Activated T-helper 1 cell treated with anti-CD3 and anti-CD28 coated beads, Interleukin-2, amount 50 U/mL, for 16 hours (primary cell): ENCODE measurements at regions not wholly inside any gene's neighbourhood (a gene's known extent, or its start where the extent isn't known, plus 50 kb on each side); places are given as distances from the start of the nearest gene placed in this dataset.

Experiments
- DNase-seq, 2 donors: peaks; one replicate each; pipeline ENCODE4 v3.0.0-alpha.2; 2020; ENCODE audit warnings: low read depth in 1 of 2, low spot score in 1 of 2

- no peak for DNase-seq
Measured at GRCh38 chr5:87101321-87101720, 166.4 kb upstream of the RASA1 start.

DNA sequence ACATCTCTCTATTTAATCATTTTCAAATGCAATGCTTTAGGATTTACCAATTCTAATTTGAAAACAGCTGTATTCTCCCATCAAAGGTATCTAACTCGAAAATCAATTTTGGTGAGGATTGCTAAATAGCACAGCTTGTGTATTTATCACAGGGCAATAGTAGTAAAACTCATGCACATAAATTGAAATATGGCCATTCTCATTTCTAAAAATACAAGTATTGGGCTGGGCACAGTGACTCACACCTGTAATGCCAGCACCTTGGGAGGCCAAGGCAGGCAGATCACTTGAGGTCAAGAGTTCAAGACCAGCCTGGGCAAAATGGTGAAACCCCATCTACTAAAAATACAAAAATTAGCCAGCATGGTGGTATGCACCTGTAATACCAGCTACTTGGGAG is 164.8 kb upstream of the RASA1 start:
- DNase-seq, result no peak

DNA sequence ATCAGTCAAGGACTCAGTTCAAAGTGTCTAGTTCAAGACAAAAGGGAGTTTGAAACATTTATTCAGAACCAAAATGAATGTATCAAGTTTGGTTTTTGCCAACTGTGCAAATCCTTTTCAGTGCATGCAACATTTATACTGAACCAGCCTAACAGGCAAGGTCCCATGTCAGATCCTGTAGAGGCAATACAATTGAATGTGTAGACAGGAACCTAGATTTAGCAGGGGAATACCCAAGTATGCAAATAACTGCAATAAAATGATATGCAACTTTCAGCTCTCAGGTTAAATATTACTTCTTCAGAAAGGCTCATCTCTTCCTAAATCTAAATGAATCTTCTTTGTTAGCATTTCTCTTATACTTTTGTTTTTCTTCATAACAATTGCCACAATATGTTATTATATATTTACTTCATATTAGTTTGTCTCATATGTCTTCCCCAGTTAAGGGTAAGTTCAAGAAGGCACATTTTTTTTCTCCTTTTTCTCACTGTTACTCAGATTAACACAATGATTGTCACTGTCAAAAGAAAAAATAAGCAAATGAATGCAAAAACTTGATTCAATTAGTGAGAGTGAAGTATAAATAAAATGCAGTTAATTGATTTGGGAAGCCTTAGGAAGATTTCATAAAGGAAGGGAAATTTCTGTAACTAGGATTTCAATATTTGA is 163.9 kb upstream of the RASA1 start:
- DNase-seq, result no peak

DNA sequence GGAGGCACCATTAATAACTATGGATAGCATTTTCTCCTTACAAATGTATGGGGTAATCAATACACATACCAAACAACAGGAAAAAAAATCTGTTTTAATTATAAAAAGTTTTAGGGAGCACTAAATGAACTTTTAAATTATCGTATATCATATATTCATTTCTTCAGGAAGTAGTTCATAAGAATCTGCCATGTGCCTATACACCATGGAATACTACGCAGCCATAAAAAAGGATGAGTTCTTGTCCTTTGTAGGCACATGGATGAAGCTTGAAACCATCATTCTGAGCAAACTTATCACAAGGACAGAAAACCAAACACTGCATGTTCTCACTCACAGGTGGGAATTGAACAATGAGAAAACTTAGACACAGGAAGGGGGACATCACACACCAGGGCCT is 162.1 kb upstream of the RASA1 start:
- no peak for DNase-seq

GRCh38 chr5:87109746-87110145 is 157.9 kb upstream of the RASA1 start:
- no peak for DNase-seq

- no peak for DNase-seq
Measured at GRCh38 chr5:87110721-87111120, 157.0 kb upstream of the RASA1 start.

- no peak for DNase-seq
Measured at GRCh38 chr5:87113861-87114260, 153.8 kb upstream of the RASA1 start.

DNA sequence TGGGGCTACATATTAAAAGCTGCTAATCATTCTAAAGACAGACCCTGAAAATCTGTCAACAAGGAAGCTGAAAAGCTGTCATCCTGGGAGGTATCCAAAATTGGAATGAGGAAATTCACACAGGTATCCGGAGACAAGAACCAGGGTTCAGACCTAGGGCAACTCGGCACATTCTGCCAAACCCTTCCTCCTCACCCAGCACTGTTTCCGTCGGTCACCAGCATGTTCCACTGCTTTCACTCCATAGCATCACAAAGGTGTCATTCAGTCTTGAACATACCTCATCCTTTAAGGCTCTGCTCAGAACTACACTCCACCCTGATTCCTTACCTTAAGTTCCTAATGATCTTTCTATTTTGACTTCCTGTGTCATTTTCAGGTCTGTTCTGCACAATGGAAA is 153.1 kb upstream of the RASA1 start:
- DNase-seq, result no peak

DNA sequence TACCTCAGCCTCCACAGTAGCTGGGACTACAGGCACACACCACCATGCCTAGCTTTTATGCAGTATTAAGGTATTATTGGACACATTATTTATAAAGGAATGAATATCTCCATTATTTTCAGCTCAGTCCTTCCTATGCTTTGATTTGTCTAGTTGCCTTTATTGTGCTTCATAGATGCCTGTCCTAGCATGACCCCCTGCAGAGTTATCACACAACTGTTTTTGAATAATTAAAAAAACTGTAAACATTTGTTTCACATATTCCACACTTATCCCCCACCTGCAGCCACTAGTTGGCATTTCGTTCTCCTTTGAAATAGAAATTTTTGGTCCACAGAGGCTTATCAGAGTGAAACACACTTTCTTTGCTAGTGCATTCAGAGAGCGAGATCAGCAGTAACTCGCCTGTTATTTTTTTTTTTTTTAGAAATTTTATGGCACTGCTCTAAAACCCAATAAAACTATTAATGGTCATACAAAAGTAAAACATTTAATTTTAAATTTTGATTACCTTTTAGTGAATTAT is 151.8 kb upstream of the RASA1 start:
- DNase-seq, result no peak

GRCh38 chr5:87116825-87117512 is 150.7 kb upstream of the RASA1 start:
- DNase-seq, result no peak

- no peak for DNase-seq
Measured at GRCh38 chr5:87119588-87119987, 148.1 kb upstream of the RASA1 start.

DNA sequence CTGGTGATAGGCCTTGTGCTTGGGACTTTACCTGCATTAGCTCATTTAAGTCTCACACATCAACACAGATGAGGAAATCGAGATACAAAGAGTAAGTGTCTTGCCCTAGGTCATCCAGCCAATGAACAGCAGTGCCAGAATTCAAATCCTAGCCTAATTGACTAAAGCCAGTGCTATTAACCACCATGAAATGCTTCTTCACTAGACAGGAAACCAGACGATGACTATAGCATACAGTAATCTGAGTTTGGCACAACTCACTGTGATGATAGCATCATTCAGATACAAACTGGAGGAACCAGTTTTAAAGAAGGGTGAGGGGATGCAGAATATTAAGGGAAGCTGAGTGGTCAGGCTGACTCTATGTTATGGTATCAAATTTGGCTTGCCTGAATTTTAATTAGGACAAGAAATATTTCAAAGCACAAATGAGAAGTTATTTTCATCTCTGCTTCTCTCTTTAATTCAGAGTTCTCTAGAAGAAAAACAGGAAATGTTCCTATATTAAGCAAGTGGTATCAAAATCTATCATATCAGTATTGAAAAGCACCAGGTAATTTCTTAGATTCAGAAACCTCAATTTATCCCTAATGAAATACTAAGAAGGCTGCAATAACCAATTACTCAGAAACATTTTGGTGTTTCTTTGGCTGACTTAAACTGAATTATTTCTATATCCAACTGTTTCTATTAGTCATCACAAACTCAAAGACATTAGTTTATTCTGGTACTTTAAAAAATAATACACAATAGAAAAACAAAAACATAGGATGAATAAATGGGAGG is 147.0 kb upstream of the RASA1 start:
- DNase-seq, result no peak

GRCh38 chr5:87121304-87122150 is 146.2 kb upstream of the RASA1 start:
- DNase-seq, result no peak

- no peak for DNase-seq
Measured at GRCh38 chr5:87122151-87122977, 145.3 kb upstream of the RASA1 start.

- no peak for DNase-seq
Measured at GRCh38 chr5:87125766-87126165, 141.9 kb upstream of the RASA1 start.

GRCh38 chr5:87126869-87127268 is 140.8 kb upstream of the RASA1 start:
- no peak for DNase-seq

- DNase-seq, result no peak
Measured at GRCh38 chr5:87127426-87127825, 140.3 kb upstream of the RASA1 start.

- DNase-seq, result no peak
Measured at GRCh38 chr5:87127956-87128687, 139.6 kb upstream of the RASA1 start.

GRCh38 chr5:87129046-87129445 is 138.6 kb upstream of the RASA1 start:
- no peak for DNase-seq

DNA sequence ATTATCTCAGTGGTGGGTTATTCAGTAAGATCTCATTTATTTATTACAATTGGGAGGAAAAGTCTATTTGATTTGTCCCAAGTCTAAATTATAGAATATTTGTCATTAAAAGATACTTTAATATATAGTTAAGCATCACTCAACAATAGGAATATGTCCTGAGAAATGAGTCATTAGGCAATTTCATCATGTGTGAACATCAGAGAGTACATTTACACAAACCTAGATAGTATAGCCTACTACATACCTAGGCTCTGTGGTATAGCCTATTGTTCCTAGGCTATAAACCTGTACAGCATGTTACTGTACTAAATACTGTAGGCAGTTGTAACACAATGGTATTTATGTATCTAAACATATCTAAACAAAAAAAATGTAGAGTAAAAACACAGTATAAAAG is 135.0 kb upstream of the RASA1 start:
- DNase-seq, result no peak
